SK-N-SH (cell line): ENCODE measurements at regions not wholly inside any gene's neighbourhood (a gene's known extent, or its start where the extent isn't known, plus 50 kb on each side); places are given as distances from the start of the nearest gene placed in this dataset.

Experiments used
- CTCF ChIA-PET: fragments of 300-600, 350-600 bp; formaldehyde crosslinking; extraction: SDS; loops from one replicate; lab custom pipeline; 2021; lab: Yijun Ruan, JAX
- POLR2A ChIA-PET: fragments of 350-600 bp; sonication (Branson Sonifier 250); formaldehyde crosslinking; extraction: SDS; loops from one replicate; lab custom pipeline; 2020; ENCODE audit warnings: antibody characterized with exemption, inconsistent platforms; lab: Yijun Ruan, JAX
- DNase-seq: peaks from one replicate; pipeline ENCODE4 v3.0.0; 2012
- H2AFZ ChIP-seq: fragments of 200-600 bp; sonication (generic); 2 replicates; pipeline ENCODE4 v1.8.1; 2016; ENCODE audit warnings: antibody characterized with exemption, mild to moderate bottlenecking, low read depth
- H3F3A ChIP-seq: fragments of 200-600 bp; sonication (generic); replicated peaks from 2 replicates; pipeline ENCODE3; 2016; ENCODE audit warnings: antibody characterized with exemption, mild to moderate bottlenecking; ENCODE audit not compliant: insufficient read depth
- H3K27ac ChIP-seq, 2 experiments: fragments of 200-500 bp in 1 of 2; fragments of 200-600 bp in 1 of 2; sonication (Bioruptor generic) in 1 of 2; sonication (generic), shearing (Covaris generic) in 1 of 2; 2 replicates each; pipeline versions ENCODE4 v1.5.1 to v1.6.1; 2014 to 2016; ENCODE audit warnings: low read depth in 2 of 2, inconsistent platforms in 1 of 2, low read length in 1 of 2, mild to moderate bottlenecking in 1 of 2, mixed read lengths in 1 of 2
- H3K27me3 ChIP-seq: fragments of 200-600 bp; sonication (generic), shearing (Covaris generic); 2 replicates; pipeline ENCODE4 v1.6.1; 2016; ENCODE audit warnings: mixed run types; ENCODE audit not compliant: insufficient read depth
- H3K36me3 ChIP-seq, 2 experiments: fragments of 200-500 bp in 1 of 2; fragments of 200-600 bp in 1 of 2; sonication (Bioruptor generic) in 1 of 2; sonication (generic) in 1 of 2; replicated peaks in 1 of 2; 2 replicates each; pipeline versions ENCODE3 to v1.5.1; 2014 to 2016; ENCODE audit warnings: low read length in 1 of 2, mild to moderate bottlenecking in 1 of 2; ENCODE audit not compliant: insufficient read depth in 2 of 2, control insufficient read depth in 1 of 2
- H3K4me1 ChIP-seq, 2 experiments: fragments of 200-500 bp in 1 of 2; fragments of 200-600 bp in 1 of 2; sonication (Bioruptor generic) in 1 of 2; sonication (generic), shearing (Covaris generic) in 1 of 2; 2 replicates each; pipeline versions ENCODE4 v1.5.1 to v1.6.1; 2014 to 2016; ENCODE audit warnings: low read depth in 1 of 2, low read length in 1 of 2, mixed run types in 1 of 2; ENCODE audit not compliant: insufficient read depth in 2 of 2, control insufficient read depth in 1 of 2
- H3K4me2 ChIP-seq: fragments of 200-600 bp; sonication (generic), shearing (Covaris generic); 2 replicates; pipeline ENCODE4 v1.6.1; 2017; ENCODE audit warnings: mixed run types
- H3K4me3 ChIP-seq, 2 experiments: fragments of 200-500 bp in 1 of 2; fragments of 200-600 bp in 1 of 2; sonication (Bioruptor generic) in 1 of 2; sonication (generic), shearing (Covaris generic) in 1 of 2; 2 replicates each; pipeline versions ENCODE4 v1.5.1 to v1.8.1; 2014 to 2016; ENCODE audit warnings: low read depth in 2 of 2, inconsistent platforms in 1 of 2, low read length in 1 of 2, mild to moderate bottlenecking in 1 of 2, mixed read lengths in 1 of 2, moderate library complexity in 1 of 2
- H3K79me2 ChIP-seq: fragments of 200-600 bp; sonication (generic); 2 replicates; pipeline ENCODE4 v1.8.1; 2017; ENCODE audit warnings: mild to moderate bottlenecking; ENCODE audit not compliant: insufficient read depth
- H3K9ac ChIP-seq: fragments of 200-600 bp; sonication (generic); 2 replicates; pipeline ENCODE4 v1.6.1; 2017; ENCODE audit warnings: mixed run types
- H3K9me2 ChIP-seq: fragments of 200-600 bp; sonication (generic); 2 replicates; pipeline ENCODE4 v1.6.1; 2017; ENCODE audit warnings: mixed run types
- H3K9me3 ChIP-seq: fragments of 200-600 bp; sonication (generic); 2 replicates; pipeline ENCODE4 v1.6.1; 2017; ENCODE audit warnings: mixed run types, mild to moderate bottlenecking, moderate library complexity
- H4K20me1 ChIP-seq: fragments of 200-600 bp; sonication (generic); 2 replicates; pipeline ENCODE4 v1.6.1; 2017; ENCODE audit warnings: mild to moderate bottlenecking, mixed run types; ENCODE audit not compliant: insufficient read depth
- FOXJ3 ChIP-seq: sonication (generic); formaldehyde crosslinking; IDR thresholded peaks from 2 replicates; pipeline ENCODE4 v1.5.1; 2020; ENCODE audit warnings: mild to moderate bottlenecking, missing genetic modification reagents
- GATA2 ChIP-seq: sonication (generic); formaldehyde crosslinking; IDR thresholded peaks from 2 replicates; pipeline ENCODE4 v1.5.0; 2020; ENCODE audit warnings: mild to moderate bottlenecking, missing genetic modification reagents
- IRF3 ChIP-seq: fragments of 150-350 bp; IDR thresholded peaks from 2 replicates; pipeline ENCODE4 v1.6.1; 2016; ENCODE audit warnings: mild to moderate bottlenecking, low read depth, low read length
- MEF2A ChIP-seq: IDR thresholded peaks from 2 replicates; pipeline ENCODE4 v1.4.0; 2012; ENCODE audit warnings: low read depth, borderline replicate concordance
- RAD21 ChIP-seq: IDR thresholded peaks from 2 replicates; pipeline ENCODE4 v1.6.1; 2012; ENCODE audit warnings: mild to moderate bottlenecking, low read length
- RXRA ChIP-seq: IDR thresholded peaks from 2 replicates; pipeline ENCODE4 v1.4.0; 2012; ENCODE audit warnings: low read depth, mild to moderate bottlenecking, borderline replicate concordance
- SIN3A ChIP-seq: IDR thresholded peaks from 2 replicates; pipeline ENCODE4 v1.6.1; 2012; ENCODE audit warnings: low read depth, mild to moderate bottlenecking, low read length, moderate library complexity, borderline replicate concordance
- SMC3 ChIP-seq: IDR thresholded peaks from 2 replicates; pipeline ENCODE4 v1.6.1; 2012; ENCODE audit warnings: low read depth, low read length, improper control_type of control experiment
- TAF1 ChIP-seq: IDR thresholded peaks from 2 replicates; pipeline ENCODE4 v1.6.1; 2012; ENCODE audit warnings: low read depth, mild to moderate bottlenecking, low read length, moderate library complexity, borderline replicate concordance
- USF1 ChIP-seq: IDR thresholded peaks from 2 replicates; pipeline ENCODE4 v1.4.0; 2012; ENCODE audit warnings: low read depth, borderline replicate concordance
- USF2 ChIP-seq: fragments of 150-350 bp; IDR thresholded peaks from 2 replicates; pipeline ENCODE4 v1.6.1; 2017; ENCODE audit warnings: antibody characterized with exemption, low read length, low read depth, borderline replicate concordance
- YY1 ChIP-seq: IDR thresholded peaks from 2 replicates; pipeline ENCODE4 v1.4.0; 2012; ENCODE audit warnings: low read depth, mild to moderate bottlenecking
- WGBS: methylation state at CpG from one replicate; pipeline ENCODE4 v1.1.6; 2017; ENCODE audit warnings: low lambda C conversion rate; 5-methylcytosine and 5-hydroxymethylcytosine counted together

- 18% methylated on average over 3 of the region's 3 CpGs for WGBS
- no peak for DNase-seq
- H3K4me3 ChIP-seq = no peak overlapping the region
- ChIA-PET POLR2A (no interaction called here), CTCF (interaction anchor here (1.5 kb wide), 1 partner anchor 22 kb away, joined by 5 read pairs; no protein-coding TSS in a partner anchor)
- H3K79me2 ChIP-seq = no peaks in the 10 kb centered on the region
- no peaks in the 10 kb centered on the region for H4K20me1 ChIP-seq
- no peaks in the 10 kb centered on the region for H3K27me3 ChIP-seq
- no peak overlapping the region for H2AFZ ChIP-seq
- H3K4me1 ChIP-seq = peaks cover 0 to 3% of the 10 kb centered on the region in 2 experiments; a peak in 2 of 4 replicates
- no peaks in the 10 kb centered on the region for H3K36me3 ChIP-seq
- H3K27ac ChIP-seq = no peak overlapping the region
- peaks cover 4% of the 10 kb centered on the region; the same call in 1 of the 2 replicates for H3K9me3 ChIP-seq
- TF ChIP-seq TAF1 (no peak), GATA2 (CRISPR knock-in tag) (no peak), USF1 (no peak), SIN3A (no peak), IRF3 (no peak), FOXJ3 (CRISPR knock-in tag) (no peak), USF2 (no peak), RXRA (no peak), RAD21 (no peak)
- no peaks in the 10 kb centered on the region for H3F3A ChIP-seq
- H3K4me2 ChIP-seq = no peak overlapping the region
- no peak overlapping the region for H3K9ac ChIP-seq
- H3K9me2 ChIP-seq = no peaks in the 10 kb centered on the region
These were observed 555.3 kb downstream of the DNAJB9 start for GRCh38 chr7:109125001-109125400.

- ChIA-PET CTCF (no interaction called here), POLR2A (no interaction called here)
- Histone ChIP-seq H3K4me3 (no peak overlapping the region), H3K36me3 (no peaks in the 10 kb centered on the region), H3K27ac (no peak overlapping the region), H4K20me1 (no peaks in the 10 kb centered on the region), H3K27me3 (no peaks in the 10 kb centered on the region), H2AFZ (no peak overlapping the region), H3K79me2 (no peaks in the 10 kb centered on the region), H3K4me1 (peaks cover 0 to 3% of the 10 kb centered on the region in 2 experiments; a peak in 2 of 4 replicates), H3K9ac (no peak overlapping the region), H3K4me2 (no peak overlapping the region), H3K9me3 (peaks cover 5% of the 10 kb centered on the region; the same call in 1 of the 2 replicates), H3F3A (no peaks in the 10 kb centered on the region), H3K9me2 (no peaks in the 10 kb centered on the region)
- no peak for TF ChIP-seq IRF3
- TF ChIP-seq MEF2A = no peak
- no peak for TF ChIP-seq SMC3
- no peak for TF ChIP-seq YY1
- no peak for DNase-seq
- 28% methylated on average over 2 of the region's 2 CpGs for WGBS
These were observed 556.9 kb downstream of the DNAJB9 start for GRCh38 chr7:109126404-109127050.
